ENCODE measurements at regions not wholly inside any gene's neighbourhood (a gene's known extent, or its start where the extent isn't known, plus 50 kb on each side); places are given as distances from the start of the nearest gene placed in this dataset.

DNA sequence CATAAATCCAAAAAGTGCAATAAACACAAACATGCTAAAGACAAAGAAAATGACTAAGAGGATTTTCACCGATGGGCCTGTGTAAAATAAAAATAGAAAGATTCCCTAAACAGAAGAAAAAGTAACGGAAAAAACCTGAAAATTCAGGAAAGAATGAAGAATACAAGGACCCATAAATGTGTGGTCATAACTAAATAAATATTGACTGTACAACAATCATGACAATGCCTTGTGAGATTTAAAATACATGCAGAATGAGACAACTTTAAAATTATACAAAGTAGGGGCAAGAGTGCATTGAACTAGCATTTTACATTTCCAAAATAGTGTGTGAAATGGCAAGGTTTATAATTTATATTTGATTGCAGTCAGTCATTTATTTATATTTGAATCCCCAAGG lies 409.1 kb upstream of the ANKRD30A start:
- H3K9me3 Mint-ChIP-seq, result peaks cover 4% of the 10 kb centered on the region
- no peak overlapping the region for H3K4me3 Mint-ChIP-seq
- H3K4me1 Mint-ChIP-seq (ENCODE audit: unreplicated experiment), result no peaks in the 10 kb centered on the region
- H3K27ac Mint-ChIP-seq, result no peak overlapping the region
- DNase-seq (ENCODE audit: extremely low spot score, unreplicated experiment), result no peak
- no peaks in the 10 kb centered on the region for H3K36me3 Mint-ChIP-seq
- TF ChIP-seq, protein P1, sequence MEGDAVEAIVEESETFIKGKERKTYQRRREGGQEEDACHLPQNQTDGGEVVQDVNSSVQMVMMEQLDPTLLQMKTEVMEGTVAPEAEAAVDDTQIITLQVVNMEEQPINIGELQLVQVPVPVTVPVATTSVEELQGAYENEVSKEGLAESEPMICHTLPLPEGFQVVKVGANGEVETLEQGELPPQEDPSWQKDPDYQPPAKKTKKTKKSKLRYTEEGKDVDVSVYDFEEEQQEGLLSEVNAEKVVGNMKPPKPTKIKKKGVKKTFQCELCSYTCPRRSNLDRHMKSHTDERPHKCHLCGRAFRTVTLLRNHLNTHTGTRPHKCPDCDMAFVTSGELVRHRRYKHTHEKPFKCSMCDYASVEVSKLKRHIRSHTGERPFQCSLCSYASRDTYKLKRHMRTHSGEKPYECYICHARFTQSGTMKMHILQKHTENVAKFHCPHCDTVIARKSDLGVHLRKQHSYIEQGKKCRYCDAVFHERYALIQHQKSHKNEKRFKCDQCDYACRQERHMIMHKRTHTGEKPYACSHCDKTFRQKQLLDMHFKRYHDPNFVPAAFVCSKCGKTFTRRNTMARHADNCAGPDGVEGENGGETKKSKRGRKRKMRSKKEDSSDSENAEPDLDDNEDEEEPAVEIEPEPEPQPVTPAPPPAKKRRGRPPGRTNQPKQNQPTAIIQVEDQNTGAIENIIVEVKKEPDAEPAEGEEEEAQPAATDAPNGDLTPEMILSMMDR (conservative IDR thresholded peaks at IDR 0.05), result no peak
- H3K27me3 Mint-ChIP-seq, result peaks cover 3% of the 10 kb centered on the region

DNA sequence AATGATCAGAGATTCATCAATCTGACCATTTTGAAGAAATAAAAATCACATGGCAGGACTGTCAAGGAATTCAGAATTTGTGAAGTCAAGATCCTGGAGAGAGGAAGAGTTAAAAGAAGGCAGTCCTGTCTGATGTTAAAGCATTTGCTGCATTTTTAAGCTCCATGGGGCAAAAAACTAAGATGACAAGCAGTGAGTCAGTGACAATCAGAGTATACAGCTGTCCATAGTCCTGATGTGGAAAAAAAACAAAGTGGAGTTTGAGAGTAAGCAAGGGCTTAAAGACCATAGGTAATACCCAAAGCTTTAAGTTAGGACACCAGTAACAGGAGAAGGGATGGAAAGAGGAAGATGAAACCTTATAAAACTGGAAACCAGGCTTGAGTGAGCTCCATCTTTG lies 412.7 kb upstream of the ANKRD30A start:
- H3K36me3 Mint-ChIP-seq, result no peaks in the 10 kb centered on the region
- H3K4me1 Mint-ChIP-seq (ENCODE audit: unreplicated experiment), result no peaks in the 10 kb centered on the region
- H3K9me3 Mint-ChIP-seq, result peaks cover 4% of the 10 kb centered on the region
- DNase-seq (ENCODE audit: extremely low spot score, unreplicated experiment), result no peak
- TF ChIP-seq, protein P1 (conservative IDR thresholded peaks at IDR 0.05), result no peak
- H3K27ac Mint-ChIP-seq, result no peak overlapping the region
- H3K4me3 Mint-ChIP-seq, result no peak overlapping the region
- H3K27me3 Mint-ChIP-seq, result peaks cover 3% of the 10 kb centered on the region

DNA sequence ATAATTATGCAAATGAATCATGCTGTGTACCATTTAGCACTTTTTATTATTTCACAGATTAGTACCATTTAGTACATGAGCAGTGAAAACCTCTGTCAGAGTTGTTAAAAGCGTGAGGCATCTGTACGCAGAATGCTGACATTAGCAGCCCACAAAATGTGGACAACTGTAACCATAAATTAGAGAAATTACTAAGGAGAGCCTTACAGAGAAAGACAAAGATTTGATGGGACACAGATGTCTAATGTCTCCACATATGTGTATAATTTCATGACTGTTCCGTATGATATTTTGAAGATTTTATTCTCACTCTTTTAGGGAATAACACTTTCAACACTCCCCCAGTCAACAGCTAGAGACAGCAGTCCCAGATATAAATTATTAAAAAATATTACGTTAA lies 414.0 kb upstream of the ANKRD30A start:
- no peaks in the 10 kb centered on the region for H3K36me3 Mint-ChIP-seq
- no peaks in the 10 kb centered on the region for H3K9me3 Mint-ChIP-seq
- TF ChIP-seq, protein P1 (conservative IDR thresholded peaks at IDR 0.05), result no peak
- no peak overlapping the region for H3K27ac Mint-ChIP-seq
- DNase-seq (ENCODE audit: extremely low spot score, unreplicated experiment), result no peak
- no peak overlapping the region for H3K4me3 Mint-ChIP-seq
- no peaks in the 10 kb centered on the region for H3K27me3 Mint-ChIP-seq
- H3K4me1 Mint-ChIP-seq (ENCODE audit: unreplicated experiment), result no peaks in the 10 kb centered on the region

DNA sequence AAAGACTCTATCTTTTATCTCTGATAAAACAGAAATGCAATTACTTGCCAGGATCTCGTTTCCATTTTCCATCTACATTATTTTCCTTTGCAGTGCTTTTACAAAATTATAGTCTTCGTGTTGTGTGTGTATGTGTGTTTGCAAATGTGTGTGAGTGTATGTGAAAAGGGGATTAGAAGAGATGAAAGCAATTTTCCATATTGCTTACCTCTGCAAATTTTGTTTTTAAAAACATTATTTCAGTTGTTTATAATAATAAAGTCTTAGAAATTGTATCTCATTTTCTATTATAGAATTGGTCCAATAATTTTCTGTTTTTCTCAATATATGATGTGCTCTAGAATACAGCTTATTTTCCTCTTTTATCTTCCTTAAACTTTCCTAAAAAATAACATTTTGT lies 421.3 kb upstream of the ANKRD30A start:
- no peak for DNase-seq (ENCODE audit: extremely low spot score, unreplicated experiment)
- TF ChIP-seq, protein P1 (conservative IDR thresholded peaks at IDR 0.05), result no peak
- peaks cover 7% of the 10 kb centered on the region for H3K4me1 Mint-ChIP-seq (ENCODE audit: unreplicated experiment)
- H3K27me3 Mint-ChIP-seq, result peaks cover 3% of the 10 kb centered on the region
- H3K9me3 Mint-ChIP-seq, result no peaks in the 10 kb centered on the region
- no peaks in the 10 kb centered on the region for H3K36me3 Mint-ChIP-seq
- no peak overlapping the region for H3K4me3 Mint-ChIP-seq
- H3K27ac Mint-ChIP-seq, result no peak overlapping the region

DNA sequence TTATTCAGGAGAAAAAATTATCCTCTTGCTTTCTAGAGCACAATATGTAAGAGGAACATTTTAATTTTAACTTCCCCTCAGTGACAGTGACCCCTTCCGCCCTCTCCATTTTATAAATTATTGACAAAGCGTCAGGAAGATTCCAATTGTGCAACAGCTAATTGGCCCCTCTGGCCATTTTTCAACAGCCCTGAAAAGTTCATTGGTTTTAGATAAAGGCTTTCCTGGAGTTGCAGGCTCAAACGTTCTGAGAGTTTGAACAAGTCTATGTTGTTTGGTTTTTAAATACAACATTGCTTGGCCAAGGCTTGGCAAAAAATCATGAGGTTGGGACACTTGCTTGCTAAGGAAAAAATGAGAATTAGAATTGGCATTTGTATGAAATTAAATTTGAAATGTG lies 422.2 kb upstream of the ANKRD30A start:
- no peak for DNase-seq (ENCODE audit: extremely low spot score, unreplicated experiment)
- Mint-ChIP-seq H3K4me3 (no peak overlapping the region), H3K4me1 (ENCODE audit: unreplicated experiment) (peaks cover 7% of the 10 kb centered on the region), H3K36me3 (no peaks in the 10 kb centered on the region), H3K27ac (no peak overlapping the region), H3K27me3 (peaks cover 3% of the 10 kb centered on the region), H3K9me3 (no peaks in the 10 kb centered on the region)
- TF ChIP-seq, protein P1 (conservative IDR thresholded peaks at IDR 0.05), result no peak

DNA sequence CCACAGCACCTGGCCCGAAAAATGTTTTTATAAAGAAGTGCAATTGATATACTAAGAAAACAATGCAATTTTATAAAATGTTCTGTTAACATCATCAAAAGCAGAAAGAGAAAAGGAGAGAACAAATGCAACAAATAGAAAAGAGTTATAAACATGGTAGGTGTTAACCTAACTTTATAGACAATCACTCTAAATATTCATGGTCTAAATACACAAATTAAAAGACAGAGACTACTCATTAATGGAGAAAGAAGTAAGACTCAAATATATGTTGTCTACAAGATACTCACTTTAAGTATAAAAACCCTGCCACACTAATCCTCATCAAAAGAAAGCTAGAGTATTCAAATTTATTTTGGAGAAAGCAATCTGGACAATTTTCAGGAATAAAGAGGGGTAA lies 425.3 kb upstream of the ANKRD30A start:
- H3K27ac Mint-ChIP-seq, result no peak overlapping the region
- H3K4me3 Mint-ChIP-seq, result no peak overlapping the region
- H3K4me1 Mint-ChIP-seq (ENCODE audit: unreplicated experiment), result peaks cover 7% of the 10 kb centered on the region
- TF ChIP-seq, protein P1 (conservative IDR thresholded peaks at IDR 0.05), result no peak
- H3K36me3 Mint-ChIP-seq, result no peaks in the 10 kb centered on the region
- H3K9me3 Mint-ChIP-seq, result no peaks in the 10 kb centered on the region
- no peak for DNase-seq (ENCODE audit: extremely low spot score, unreplicated experiment)
- H3K27me3 Mint-ChIP-seq, result peaks cover 3% of the 10 kb centered on the region

All from type B pancreatic cell (in vitro differentiated cells).